GM19455 (cell line): ENCODE measurements at regions not wholly inside any gene's neighbourhood (a gene's known extent, or its start where the extent isn't known, plus 50 kb on each side); places are given as distances from the start of the nearest gene placed in this dataset.

Experiments
- ATAC-seq: cut with Tn5 transposase; IDR thresholded peaks from one replicate; pipeline ENCODE4 v1.9.1; 2021; ENCODE audit not compliant: unreplicated experiment

- ATAC-seq = no peak
Observed at GRCh38 chr14:31993521-31993951, 83.6 kb upstream of the ARHGAP5 start.

GRCh38 chr14:31994391-31995033 lies 82.6 kb upstream of the ARHGAP5 start:
- ATAC-seq = no peak

- ATAC-seq = no peak
Observed at GRCh38 chr14:32003585-32003984, 73.5 kb upstream of the ARHGAP5 start.

GRCh38 chr14:32004300-32004699 lies 72.8 kb upstream of the ARHGAP5 start:
- no peak for ATAC-seq

GRCh38 chr14:32005628-32006027 lies 71.5 kb upstream of the ARHGAP5 start:
- ATAC-seq = no peak

GRCh38 chr14:32006263-32007110 lies 70.6 kb upstream of the ARHGAP5 start:
- no peak for ATAC-seq

- no peak for ATAC-seq
Observed at GRCh38 chr14:32007755-32008362, 69.2 kb upstream of the ARHGAP5 start.

GRCh38 chr14:32008602-32009193 lies 68.4 kb upstream of the ARHGAP5 start:
- ATAC-seq = no peak

GRCh38 chr14:32009221-32009975 lies 67.7 kb upstream of the ARHGAP5 start:
- no peak for ATAC-seq

GRCh38 chr14:32009976-32010581 lies 67.0 kb upstream of the ARHGAP5 start:
- ATAC-seq = no peak

GRCh38 chr14:32010604-32011125 lies 66.4 kb upstream of the ARHGAP5 start:
- no peak for ATAC-seq

- no peak for ATAC-seq
Observed at GRCh38 chr14:32011225-32011624, 65.9 kb upstream of the ARHGAP5 start.

GRCh38 chr14:32012062-32012461 lies 65.0 kb upstream of the ARHGAP5 start:
- ATAC-seq = no peak

GRCh38 chr14:32012571-32012970 lies 64.5 kb upstream of the ARHGAP5 start:
- ATAC-seq = no peak

- no peak for ATAC-seq
Observed at GRCh38 chr14:32013083-32013482, 64.0 kb upstream of the ARHGAP5 start.

GRCh38 chr14:32014057-32014456 lies 63.0 kb upstream of the ARHGAP5 start:
- no peak for ATAC-seq

GRCh38 chr14:32014498-32014897 lies 62.6 kb upstream of the ARHGAP5 start:
- no peak for ATAC-seq

GRCh38 chr14:32015166-32015565 lies 61.9 kb upstream of the ARHGAP5 start:
- no peak for ATAC-seq

GRCh38 chr14:32017587-32017986 lies 59.5 kb upstream of the ARHGAP5 start:
- ATAC-seq = no peak

- no peak for ATAC-seq
Observed at GRCh38 chr14:32018391-32019092, 58.6 kb upstream of the ARHGAP5 start.
